CD4-positive, alpha-beta T cell treated with Interleukin-10 for 1 hour (primary cell): ENCODE measurements at regions not wholly inside any gene's neighbourhood (a gene's known extent, or its start where the extent isn't known, plus 50 kb on each side); places are given as distances from the start of the nearest gene placed in this dataset.
"Not testable (repeated sequence)": the region's sequence is repeated elsewhere in the genome, so short reads cannot be mapped to it uniquely, and the experiment has no call there.

ENCODE experiments used
- DNase-seq: peaks from one replicate; pipeline ENCODE4 v3.0.0-alpha.2; 2020

DNA sequence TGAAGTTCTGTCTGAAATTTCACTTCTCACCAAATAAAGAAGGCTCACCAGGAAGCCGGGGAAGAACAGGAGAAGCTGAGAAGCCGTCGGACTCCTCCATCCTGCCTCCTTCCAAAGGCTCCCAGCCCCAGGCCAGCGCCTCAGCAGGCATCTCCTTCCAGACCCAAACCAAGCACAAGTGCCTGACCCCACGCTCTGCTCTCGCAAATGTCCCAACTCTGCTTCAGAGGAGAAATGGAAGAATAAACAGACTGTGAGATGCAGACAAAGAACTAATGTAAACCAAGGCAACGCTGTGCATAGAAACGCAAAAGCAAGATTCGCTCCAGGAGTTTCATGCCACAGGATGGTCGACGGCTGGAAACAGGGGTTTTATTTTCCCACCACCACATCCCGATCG is 100.3 kb upstream of the EXOC2 start:
- DNase-seq, result no peak

- no peak for DNase-seq
Measured at GRCh38 chr6:792662-793061, 99.7 kb upstream of the EXOC2 start.

DNA sequence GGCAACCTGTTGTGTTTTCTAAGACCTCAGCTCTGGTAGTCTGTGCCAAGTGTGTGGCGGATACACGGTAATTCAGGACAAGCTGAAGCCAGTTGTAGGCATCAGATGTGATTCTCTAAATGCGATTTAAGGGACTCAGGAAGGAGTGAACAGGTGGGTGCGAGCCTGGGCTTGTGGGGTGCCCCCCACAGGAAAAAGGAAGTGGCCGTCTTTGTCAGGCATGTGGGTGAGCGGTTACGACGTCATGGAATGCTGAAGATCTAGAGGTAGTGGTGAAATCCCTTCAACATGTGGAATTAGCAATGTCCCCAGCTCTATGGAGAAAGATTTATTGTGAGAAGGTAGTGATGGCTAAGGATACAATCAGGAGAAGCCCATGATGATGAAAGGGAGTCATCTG is 95.1 kb upstream of the EXOC2 start:
- no peak for DNase-seq

- peak; percentile 23 for DNase-seq
Measured at GRCh38 chr6:786946-787763, 94.2 kb upstream of the EXOC2 start.

DNA sequence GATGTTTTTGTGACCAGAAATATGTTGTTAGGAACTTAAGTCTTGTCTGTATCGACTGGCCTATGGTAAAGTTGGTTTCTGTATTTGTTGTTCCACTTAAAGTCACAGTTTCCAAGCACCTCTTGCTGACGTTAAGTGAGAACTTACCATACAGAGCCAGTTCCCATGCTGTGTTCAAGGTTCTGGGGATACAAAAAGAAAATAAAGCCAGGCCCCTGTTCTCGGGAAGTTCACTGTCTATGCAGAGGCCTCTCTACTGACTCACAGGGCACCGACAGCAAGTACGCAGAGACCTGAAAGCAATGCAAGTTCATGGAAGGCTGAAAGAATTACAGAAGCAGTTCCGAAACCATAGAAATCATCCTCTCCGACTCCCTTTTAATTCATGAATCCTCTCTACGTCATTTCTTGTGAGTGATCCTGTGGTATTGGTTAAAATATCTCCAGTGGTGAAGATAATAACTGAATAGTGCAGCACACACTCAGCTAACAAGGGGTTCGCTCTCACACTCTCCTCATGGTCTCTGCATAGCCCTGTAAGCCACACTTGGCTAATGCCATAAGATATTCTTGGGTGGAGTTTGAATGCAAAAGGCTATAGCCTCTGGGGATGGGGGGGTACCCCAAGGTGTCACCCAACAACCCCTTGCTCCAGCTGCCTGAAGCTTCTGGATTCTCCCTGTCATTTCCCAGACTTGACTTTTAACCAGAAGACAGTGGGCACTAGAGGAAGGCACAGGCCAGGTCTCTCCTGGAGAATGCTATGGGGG is 91.2 kb upstream of the EXOC2 start:
- no peak for DNase-seq

- DNase-seq, result no peak
Measured at GRCh38 chr6:782141-782540, 89.2 kb upstream of the EXOC2 start.

DNA sequence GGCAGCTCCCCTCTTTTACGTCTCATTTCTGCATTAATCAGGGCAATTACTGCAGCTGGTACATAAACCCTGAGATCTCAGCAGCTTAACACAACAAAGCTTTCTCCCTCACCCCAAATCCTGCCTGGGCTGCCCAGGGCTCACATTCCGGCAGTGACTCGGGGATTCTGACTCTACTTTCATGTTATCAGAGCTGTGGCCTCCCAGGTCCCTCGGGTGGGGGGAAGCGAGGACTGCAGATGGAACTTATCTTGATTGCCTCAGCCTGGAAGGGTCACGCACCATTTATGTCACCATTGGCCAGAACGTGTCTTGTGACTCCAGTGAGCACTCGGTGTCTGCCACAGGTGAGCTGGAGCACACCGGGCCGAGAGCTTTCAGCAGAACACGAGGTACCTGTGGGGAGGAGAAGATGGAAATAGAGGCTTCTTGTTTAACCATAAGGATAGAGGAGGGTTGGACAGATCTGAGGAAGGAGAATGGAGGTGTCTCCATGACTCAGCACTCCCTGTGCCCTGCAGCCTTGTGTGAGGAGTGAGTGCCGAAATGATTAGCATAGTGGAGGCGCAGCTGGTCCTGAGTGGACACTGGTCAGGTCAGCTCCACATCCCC is 88.5 kb upstream of the EXOC2 start:
- DNase-seq, result no peak

- DNase-seq, result no peak
Measured at GRCh38 chr6:780706-781105, 87.8 kb upstream of the EXOC2 start.

DNA sequence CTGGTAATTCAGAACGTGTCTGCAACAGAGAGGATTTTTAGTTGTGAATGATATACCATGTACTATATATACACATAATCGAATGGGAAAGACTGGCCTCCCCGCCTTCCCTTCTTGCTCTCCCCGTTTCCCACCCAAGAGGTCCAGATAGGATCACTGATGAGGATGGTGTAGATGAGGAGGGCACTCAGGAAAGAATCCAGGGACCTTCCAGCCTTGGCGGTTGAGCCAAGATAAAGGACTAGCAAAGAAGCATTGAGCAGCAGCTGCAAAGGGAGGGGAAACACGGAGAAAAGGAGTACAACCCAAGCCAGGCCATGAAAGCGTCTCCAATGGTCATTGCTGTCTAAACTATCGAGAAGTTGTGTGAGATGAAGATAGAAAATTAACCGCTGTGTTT is 84.0 kb upstream of the EXOC2 start:
- no peak for DNase-seq

GRCh38 chr6:776528-776931 is 83.6 kb upstream of the EXOC2 start:
- DNase-seq, result no peak

- DNase-seq, result no peak
Measured at GRCh38 chr6:775863-776262, 82.9 kb upstream of the EXOC2 start.

DNA sequence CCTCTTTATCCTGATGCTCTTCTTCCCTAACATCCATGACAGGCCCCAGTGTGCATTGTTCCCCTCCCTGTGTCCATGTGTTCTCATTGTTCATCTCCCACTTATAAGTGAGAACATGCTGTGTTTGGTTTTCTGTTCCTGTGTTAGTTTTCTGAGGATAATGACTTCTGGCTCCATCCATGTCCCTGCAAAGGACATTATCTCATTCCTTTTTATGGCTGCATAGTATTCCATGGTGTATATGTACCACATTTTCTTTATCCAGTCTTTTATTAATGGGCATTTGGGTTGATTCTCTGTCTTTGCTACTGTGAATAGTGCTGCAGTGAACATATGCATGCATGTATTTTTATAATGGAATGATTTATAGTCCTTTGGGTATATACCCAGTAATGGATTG is 78.7 kb upstream of the EXOC2 start:
- not testable (repeated sequence) for DNase-seq

GRCh38 chr6:767755-768512 is 75.0 kb upstream of the EXOC2 start:
- DNase-seq, result no peak

- DNase-seq, result no peak
Measured at GRCh38 chr6:766625-767024, 73.7 kb upstream of the EXOC2 start.

- DNase-seq, result no peak
Measured at GRCh38 chr6:761997-762396, 69.1 kb upstream of the EXOC2 start.

DNA sequence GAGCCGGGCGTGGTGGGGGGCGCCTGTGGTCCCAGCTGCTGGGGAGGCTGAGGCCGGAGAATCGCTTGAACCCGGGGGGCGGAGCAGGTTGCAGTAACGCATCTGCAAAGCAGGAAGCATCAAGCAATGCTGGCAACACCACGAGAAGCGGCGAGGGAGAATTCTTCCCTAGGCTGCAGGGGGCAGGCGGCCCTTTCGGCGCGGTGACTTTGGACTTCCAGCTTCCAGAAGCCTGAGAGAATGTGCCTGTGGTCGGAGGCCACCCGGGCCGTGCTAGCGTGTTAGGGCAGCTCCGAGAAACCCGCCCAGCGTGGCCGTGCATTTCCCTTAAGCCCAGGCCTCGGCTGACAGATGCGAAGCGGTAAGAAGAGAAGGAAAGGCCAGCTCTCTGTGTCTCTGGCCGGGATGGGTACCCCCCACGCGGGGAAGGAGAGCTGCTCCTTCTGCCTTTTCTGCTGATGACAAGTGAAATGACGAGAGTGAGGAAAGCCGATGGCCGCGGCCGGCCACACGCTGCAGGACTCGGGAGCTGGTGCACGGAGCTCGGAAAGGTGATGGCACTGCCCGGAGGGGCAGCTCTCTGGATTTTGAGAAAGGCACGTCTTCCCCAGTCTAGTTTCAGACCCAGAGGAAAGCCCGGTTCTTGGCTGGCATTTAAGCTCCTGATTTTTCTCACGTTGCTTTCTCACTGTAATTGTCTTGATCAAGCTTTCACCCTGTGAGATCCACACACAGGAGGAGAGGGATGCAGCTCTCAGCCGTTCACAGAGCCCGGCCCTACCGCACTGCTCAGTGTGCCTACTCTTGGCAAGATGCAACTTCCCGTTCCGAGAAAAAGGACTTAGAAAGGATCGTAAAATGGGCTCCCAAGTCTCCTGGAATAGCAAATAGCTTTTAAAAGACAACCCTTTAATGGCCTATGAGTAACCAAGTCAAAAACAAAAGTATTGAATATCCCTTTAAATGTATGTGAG is 68.3 kb upstream of the EXOC2 start:
- no peak for DNase-seq

DNA sequence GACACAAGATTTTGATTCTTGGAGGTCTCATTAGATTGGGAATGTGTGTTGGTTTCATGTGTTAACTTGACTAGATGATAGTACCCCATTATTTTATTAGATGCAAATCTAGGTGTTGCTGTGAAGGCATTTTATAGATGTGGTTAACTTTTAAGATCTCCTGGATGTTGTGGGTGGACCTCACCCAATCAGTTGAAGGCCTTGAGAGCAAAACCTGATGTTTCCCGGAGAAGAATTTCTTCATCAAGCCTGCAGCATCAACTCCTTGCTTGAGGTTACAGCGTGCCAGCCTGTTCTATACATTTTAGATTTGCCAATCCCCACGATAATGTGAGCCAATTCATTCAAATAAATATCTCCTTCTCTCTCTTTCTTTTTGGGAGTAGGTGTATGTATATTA is 66.8 kb upstream of the EXOC2 start:
- no peak for DNase-seq

DNA sequence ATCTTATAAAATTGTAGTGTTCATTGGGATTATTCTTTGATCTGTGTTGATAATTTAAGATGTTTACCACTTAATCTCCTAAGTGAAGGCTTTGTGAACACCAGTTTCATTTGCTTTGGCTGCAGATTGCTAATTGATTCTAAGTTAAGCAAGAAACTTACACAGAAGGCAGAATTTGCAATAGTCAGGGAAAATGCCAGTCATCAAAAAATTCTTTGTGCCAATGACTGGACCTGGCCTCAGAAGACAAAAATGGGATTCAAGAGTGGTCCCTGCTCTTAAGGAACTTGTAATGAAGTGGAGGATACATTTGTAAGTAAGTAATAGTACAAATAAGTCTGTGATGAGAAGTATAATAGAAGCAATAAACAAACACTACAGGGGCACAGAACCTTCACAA is 63.3 kb upstream of the EXOC2 start:
- DNase-seq, result no peak

GRCh38 chr6:754202-754601 is 61.3 kb upstream of the EXOC2 start:
- DNase-seq, result no peak

- no peak for DNase-seq
Measured at GRCh38 chr6:753486-753885, 60.5 kb upstream of the EXOC2 start.

GRCh38 chr6:752438-752837 is 59.5 kb upstream of the EXOC2 start:
- DNase-seq, result no peak

GRCh38 chr6:751765-752164 is 58.8 kb upstream of the EXOC2 start:
- no peak for DNase-seq
